ENCODE measurements at regions not wholly inside any gene's neighbourhood (a gene's known extent, or its start where the extent isn't known, plus 50 kb on each side); places are given as distances from the start of the nearest gene placed in this dataset.
A peak's percentile ranks its signal among the peaks of the same experiment; 100 is the strongest.

DNA sequence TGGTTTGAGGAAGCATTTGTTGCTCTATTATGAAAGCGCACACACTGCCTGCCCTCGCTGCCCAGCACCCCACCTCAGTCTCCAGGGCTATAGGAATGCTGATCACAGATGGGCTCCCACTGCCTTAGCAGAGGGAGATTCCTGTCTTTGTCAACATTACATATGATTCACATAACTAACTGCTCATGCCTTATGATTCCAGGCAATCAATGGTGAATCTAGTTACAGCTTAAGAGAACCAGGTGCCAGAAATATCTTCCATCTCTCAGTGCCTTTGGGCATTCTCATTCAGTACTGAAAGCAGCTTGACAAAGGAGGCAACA, 458.9 kb upstream of the C9orf72 start:
- no peak for FAIRE-seq

DNA sequence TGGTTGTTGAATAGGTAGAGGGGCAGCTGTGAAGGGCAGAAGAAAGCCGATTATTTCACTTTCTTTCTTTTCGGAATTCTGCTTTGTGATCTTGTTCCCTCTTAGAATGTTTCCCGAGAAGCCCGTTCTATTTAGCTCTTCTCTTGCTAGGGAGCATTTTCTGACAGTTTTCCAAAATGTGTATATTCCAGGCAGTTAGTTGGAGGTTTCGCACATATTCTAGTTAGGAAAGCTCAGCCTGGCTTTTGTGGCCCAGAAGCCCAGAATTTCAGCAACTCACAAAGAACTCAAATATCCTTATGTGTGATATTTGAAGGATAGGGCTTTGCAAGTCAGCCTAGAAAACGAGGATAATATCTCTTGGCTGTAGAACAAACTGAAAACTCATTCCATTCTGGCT, 461.0 kb upstream of the C9orf72 start:
- no peak for FAIRE-seq

DNA sequence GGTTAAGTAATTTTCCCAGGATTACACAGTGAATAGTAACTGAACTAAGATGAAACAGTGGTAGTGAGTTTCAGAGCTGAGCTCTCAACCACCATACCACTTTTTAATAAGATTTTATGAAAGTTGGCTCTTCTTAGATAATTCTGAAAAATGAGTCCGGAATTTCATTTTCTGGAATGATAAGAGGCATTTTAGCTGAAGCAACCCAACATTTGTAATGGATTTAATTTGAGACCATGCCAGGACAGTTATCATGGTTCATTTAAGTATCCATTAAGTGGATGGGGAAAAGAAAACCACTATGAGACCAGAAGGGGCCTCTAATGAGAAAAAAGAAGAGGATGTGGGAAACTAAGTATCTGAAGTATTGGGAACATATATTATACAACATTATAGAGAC, 464.7 kb upstream of the C9orf72 start:
- no peak for FAIRE-seq

- no peak for FAIRE-seq
These were observed 471.8 kb upstream of the C9orf72 start for GRCh38 chr9:28045051-28045450.

GRCh38 chr9:28050046-28050445, 476.8 kb upstream of the C9orf72 start:
- no peak for FAIRE-seq

- no peak for FAIRE-seq
These were observed 477.7 kb upstream of the C9orf72 start for GRCh38 chr9:28050941-28051340.

GRCh38 chr9:28051559-28052503, 478.6 kb upstream of the C9orf72 start:
- no peak for FAIRE-seq

DNA sequence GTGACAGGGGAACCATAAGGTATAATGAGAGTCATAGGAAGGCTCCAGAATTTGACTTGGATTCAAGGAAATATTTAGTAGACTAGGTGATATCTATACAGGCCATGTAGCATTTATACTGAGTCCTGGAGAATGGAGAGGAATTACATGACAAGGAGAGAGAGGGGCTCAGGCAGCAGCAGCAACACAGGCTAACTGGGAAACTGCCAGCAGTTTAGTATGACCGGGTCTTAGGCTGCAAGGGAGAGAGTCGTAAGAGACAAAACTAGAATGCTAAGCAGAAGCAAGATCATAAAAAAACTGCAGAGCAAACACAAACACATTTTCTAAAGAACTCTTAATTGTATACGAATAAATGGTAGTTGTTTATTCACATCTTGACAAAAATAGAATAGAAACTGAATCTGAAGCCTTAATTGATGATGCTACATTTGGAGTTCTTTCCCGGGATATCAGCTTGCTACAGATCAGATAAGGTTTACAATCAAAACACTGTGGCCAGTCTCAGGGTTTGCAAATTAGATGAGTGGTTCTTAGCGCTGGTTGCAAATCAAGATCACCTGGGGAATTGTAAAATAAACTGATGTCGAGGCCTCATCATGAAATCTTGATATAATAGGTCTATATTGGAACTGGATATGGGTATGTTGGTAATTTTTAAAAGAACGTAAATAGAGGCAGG, 480.0 kb upstream of the C9orf72 start:
- no peak for FAIRE-seq

DNA sequence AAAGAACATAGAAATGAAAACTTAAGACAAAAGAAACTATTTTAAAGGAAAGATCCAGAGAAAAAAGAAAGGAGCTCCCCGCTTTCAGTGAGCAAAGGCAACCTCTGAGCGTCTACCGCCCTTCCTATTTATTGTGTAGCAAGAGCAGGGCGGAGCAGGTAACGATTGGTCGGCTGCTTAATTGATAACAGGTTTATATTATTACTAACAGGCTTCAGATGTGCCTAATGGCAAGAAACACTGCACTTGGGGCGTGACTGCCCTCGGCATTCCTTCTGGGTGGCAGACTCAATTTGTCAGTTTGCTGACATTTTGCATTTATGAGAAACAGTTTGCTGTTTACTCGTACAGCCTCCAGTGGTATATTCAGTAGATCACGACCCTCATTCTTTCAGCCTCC, 482.7 kb upstream of the C9orf72 start:
- no peak for FAIRE-seq

DNA sequence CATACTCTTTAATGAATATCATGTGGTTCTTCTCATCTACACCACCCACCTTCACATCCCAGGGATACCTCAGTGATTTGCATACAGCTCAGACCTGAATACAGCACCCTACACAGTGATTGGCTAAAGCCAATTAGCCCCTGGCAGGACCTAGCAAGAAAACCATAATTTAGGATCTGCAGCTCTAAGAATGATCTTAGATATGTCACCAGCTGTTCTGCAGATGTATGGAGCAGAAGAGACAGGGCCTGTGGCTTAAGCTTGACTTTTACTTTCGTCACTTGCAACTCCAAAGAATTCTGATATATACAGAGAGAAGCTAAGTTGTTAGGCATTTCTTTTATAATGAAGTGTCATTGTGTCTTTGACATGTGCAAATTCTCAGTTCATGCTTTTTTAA, 483.2 kb upstream of the C9orf72 start:
- FAIRE-seq = no peak

GRCh38 chr9:28059192-28059591, 485.9 kb upstream of the C9orf72 start:
- no peak for FAIRE-seq

GRCh38 chr9:28064241-28064815, 491.0 kb upstream of the C9orf72 start:
- FAIRE-seq = no peak

DNA sequence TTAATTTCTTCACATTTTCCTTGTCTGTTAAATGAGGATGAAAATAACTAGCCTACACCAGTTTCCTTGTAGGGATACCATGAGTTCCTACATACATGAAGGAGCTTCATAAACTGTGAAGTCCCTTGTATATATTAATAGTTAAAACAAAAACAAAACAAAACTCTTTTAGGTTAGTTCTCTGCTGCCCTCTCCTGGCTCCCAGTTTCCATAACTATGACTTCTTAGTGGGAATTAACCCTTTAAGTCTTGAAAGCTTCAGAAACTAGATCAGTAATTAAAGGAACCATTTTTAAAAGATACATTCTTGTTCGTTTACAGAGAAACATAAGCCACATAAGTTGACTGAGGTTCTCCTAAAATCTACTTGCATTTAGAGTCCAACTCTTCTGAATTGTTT, 500.0 kb upstream of the C9orf72 start:
- peak; percentile 65 for FAIRE-seq

GRCh38 chr9:28079677-28080076, 506.4 kb upstream of the C9orf72 start:
- no peak for FAIRE-seq

GRCh38 chr9:28082671-28083070, 509.4 kb upstream of the C9orf72 start:
- FAIRE-seq = no peak

DNA sequence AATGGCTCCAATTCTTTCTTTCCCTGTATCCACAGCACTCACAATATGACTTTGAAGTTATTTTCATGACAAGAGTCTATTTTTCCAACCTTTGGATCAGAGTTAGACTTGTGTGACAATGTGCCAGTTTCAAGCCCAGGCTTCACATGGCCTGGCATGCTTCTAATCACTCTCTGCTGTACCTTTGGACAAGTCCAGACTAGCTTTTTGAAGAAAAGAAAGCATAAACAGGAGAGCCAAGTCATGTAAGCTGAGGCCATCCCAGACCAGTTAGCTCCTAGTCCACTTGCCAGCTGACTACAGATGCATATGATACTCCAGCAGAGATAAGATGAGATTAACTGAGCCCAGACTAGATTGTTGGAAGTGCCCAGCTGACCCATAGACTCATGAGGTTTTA, 513.6 kb upstream of the C9orf72 start:
- no peak for FAIRE-seq

DNA sequence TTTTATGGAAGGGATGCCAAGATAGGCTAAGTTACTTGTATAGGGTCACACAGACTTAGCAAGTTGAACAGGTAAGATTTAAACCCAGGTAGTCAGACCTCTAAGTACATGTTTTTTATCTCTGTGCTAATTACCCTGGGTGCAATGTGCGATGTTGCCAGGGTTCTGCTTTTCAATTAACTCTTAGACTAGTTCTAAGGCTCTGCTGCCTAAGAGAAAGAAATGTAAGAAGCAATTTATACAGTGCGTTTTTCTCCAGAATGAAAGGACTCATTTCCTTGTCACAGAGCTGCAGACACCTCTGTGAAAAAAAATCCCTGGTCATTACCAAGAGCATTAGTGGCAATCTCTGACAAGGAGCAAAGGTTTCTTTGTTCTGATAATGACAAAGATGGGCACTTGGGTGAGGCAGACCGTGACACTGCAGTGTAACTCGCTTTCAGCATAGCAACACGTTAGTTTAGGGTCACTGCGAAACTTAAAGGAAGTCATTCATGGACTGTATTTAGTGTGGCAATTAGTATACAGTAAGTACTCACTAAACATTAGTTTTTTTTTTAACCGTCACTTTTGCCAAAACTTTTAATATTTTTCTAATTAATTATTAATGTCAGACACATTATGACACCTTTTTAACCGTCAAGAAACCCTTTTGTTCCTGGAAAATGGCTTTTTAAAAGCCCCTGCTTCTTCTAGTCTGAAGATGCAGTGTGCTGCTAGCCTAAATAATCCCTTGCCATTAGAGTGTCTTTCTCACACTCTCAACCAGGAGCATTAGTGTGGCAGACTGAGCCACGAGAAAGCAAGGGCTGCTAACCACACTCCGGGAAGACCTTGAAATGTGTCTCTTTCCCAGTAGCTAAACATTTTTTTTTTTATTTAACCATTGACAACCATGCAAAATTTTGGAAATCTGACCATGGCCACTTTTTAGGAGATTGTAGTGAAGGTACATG, 520.0 kb upstream of the C9orf72 start:
- FAIRE-seq = no peak

DNA sequence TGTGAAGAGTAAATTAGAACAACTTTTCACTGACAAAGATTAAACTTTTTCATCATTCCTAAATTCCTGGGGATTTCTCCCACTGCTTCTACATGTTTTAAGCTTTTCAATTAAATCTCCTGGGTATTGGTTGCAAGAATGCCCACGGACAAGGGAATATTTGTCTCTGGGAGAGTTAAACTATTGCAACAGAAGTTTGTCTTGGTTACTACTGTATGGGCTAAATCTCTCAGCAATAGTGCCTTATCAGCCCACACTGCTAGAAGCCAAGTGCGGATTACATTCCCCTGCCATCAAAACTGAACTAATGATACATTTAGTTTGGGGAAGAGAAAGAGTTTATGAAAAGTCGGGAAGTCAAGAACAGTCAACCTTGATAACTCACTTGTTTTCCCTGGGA, 528.2 kb upstream of the C9orf72 start:
- no peak for FAIRE-seq

DNA sequence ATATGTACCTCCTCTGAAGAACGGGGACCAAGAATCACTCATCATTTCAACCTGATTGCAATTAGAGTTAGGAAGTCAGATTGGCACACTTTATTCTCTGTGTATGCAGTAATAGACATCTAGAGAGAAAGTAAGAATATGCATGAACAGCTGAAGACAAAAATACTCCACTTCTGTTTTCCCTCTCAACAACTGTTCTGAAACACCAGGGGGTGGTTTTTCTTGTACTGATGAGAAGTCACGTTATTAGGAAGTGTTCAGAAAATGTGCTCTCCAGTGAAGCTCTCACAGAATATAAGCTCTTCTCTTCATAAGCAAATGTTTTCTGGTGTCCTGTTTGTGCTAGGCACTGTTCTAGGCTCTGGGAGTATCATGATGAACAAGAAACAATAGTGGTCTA, 531.7 kb upstream of the C9orf72 start:
- FAIRE-seq = no peak

DNA sequence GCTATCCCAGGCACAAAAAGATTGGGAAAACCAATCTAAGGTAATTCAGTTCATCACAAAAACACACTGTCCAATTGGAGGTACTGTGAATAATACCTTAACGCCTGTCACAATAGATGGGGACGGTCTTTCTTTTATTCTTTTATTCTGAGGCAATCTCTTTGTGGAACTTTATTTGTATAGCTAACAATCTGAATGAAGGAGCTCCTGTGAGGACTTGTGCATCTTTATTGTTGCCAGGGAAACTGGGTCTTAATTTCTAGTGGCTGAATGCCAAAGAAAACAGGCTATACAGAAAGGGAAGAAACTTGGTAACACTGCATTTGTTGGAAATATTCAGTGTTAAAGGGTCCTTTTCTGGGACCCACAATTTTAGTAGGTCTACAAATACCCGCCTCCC, 546.9 kb upstream of the C9orf72 start:
- peak; percentile 60 for FAIRE-seq

GRCh38 chr9:28120626-28121025, 547.3 kb upstream of the C9orf72 start:
- FAIRE-seq = no peak

DNA sequence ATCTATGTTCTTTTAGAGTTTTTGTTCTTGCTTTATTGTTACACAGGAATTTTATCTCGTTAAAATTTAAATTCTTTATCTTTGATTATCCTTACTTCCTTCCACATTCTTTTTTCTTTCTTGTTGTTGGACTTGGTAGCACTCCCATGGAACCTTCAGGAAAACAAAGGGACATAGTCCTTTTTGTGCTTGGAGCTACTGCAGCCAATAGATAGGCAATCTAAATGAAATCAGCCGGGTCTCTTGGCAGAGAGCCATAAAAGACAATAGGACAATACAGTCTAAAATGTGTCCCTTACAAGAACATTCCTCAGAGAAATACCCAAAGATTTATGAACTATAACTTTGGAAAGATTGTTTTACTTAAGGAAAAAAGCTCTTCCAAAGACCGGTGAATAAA, 548.1 kb upstream of the C9orf72 start:
- FAIRE-seq = no peak

DNA sequence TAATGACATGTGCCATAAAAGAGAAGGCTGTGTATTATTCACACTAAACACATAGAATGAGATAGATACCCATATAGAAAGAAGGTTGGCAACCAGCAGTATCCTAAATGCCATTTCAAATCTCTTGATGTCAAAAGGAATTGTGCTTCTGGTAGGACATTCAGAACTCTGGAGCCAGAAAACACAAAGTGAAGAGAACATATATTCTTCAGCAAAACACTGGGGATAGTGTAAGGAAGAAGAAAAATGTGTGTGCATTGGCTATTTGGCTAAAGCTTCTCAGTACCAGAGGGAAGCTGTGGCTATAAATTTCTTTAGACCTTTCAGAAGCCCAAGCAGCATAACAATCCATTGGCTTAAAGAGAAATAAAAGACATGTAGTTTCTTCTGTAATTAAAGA, 551.6 kb upstream of the C9orf72 start:
- no peak for FAIRE-seq

All from islet of Langerhans (tissue), 1 donor.